WTC11 (cell line): ENCODE measurements at regions not wholly inside any gene's neighbourhood (a gene's known extent, or its start where the extent isn't known, plus 50 kb on each side); places are given as distances from the start of the nearest gene placed in this dataset.
A peak's percentile ranks its signal among the peaks of the same experiment; 100 is the strongest.
"Not testable (repeated sequence)": the region's sequence is repeated elsewhere in the genome, so short reads cannot be mapped to it uniquely, and the experiment has no call there.

Experiments
- ATAC-seq: fragments of 200-7000 bp; cut with Tn5 transposase; 2 replicates; pipeline ENCODE4 v1.10.0; 2021; ENCODE audit warnings: mild to moderate bottlenecking, moderate library complexity
- CTCF ChIA-PET: fragments of 300-600 bp; sonication (Branson Sonifier 250); formaldehyde crosslinking; loops from one replicate; lab custom pipeline; 2021; ENCODE audit warnings: antibody characterized with exemption; lab: Charles Lee
- POLR2A ChIA-PET: fragments of 350-600 bp; sonication (Branson Sonifier 250); formaldehyde crosslinking; loops from one replicate; lab custom pipeline; 2021; ENCODE audit warnings: antibody characterized with exemption; lab: Charles Lee
- DNase-seq: peaks from one replicate; pipeline ENCODE4 v3.0.0; 2021; ENCODE audit warnings: low spot score
- H3K27ac Mint-ChIP-seq: 2 replicates; pipeline ENCODE4 v1.8.0; 2021; ENCODE audit warnings: mixed read lengths
- H3K27me3 Mint-ChIP-seq: 2 replicates; pipeline ENCODE4 v1.8.0; 2021; ENCODE audit warnings: low read depth, mild to moderate bottlenecking, moderate library complexity, mixed read lengths
- H3K36me3 Mint-ChIP-seq: 2 replicates; pipeline ENCODE4 v1.8.0; 2021; ENCODE audit warnings: mixed read lengths
- H3K4me1 Mint-ChIP-seq: 2 replicates; pipeline ENCODE4 v1.8.0; 2022; ENCODE audit warnings: mixed read lengths
- H3K4me3 Mint-ChIP-seq: 2 replicates; pipeline ENCODE4 v1.8.0; 2021; ENCODE audit warnings: mild to moderate bottlenecking, moderate library complexity, mixed read lengths
- H3K9me3 Mint-ChIP-seq: 2 replicates; pipeline ENCODE4 v1.8.0; 2021; ENCODE audit warnings: mixed read lengths

- H3K27ac Mint-ChIP-seq, H3K9me3 Mint-ChIP-seq, H3K4me1 Mint-ChIP-seq, ATAC-seq, POLR2A ChIA-PET, H3K36me3 Mint-ChIP-seq, DNase-seq, CTCF ChIA-PET, H3K4me3 Mint-ChIP-seq, H3K27me3 Mint-ChIP-seq: not testable (repeated sequence)
Observed at GRCh38 chr1:146400173-146401121, 171.6 kb upstream of the NOTCH2NLA start.

GRCh38 chr1:146399225-146399624 is 170.4 kb upstream of the NOTCH2NLA start:
- H3K4me3 Mint-ChIP-seq, H3K36me3 Mint-ChIP-seq, H3K27ac Mint-ChIP-seq, DNase-seq, POLR2A ChIA-PET, H3K4me1 Mint-ChIP-seq, ATAC-seq, H3K9me3 Mint-ChIP-seq, CTCF ChIA-PET, H3K27me3 Mint-ChIP-seq: not testable (repeated sequence)

- H3K36me3 Mint-ChIP-seq, ATAC-seq, DNase-seq, CTCF ChIA-PET, H3K27me3 Mint-ChIP-seq, H3K4me1 Mint-ChIP-seq, H3K27ac Mint-ChIP-seq, H3K4me3 Mint-ChIP-seq, H3K9me3 Mint-ChIP-seq, POLR2A ChIA-PET: not testable (repeated sequence)
Observed at GRCh38 chr1:146396801-146397200, 168.0 kb upstream of the NOTCH2NLA start.

GRCh38 chr1:146396242-146396641 is 167.4 kb upstream of the NOTCH2NLA start:
- H3K36me3 Mint-ChIP-seq, H3K27me3 Mint-ChIP-seq, ATAC-seq, H3K27ac Mint-ChIP-seq, H3K9me3 Mint-ChIP-seq, DNase-seq, CTCF ChIA-PET, H3K4me3 Mint-ChIP-seq, POLR2A ChIA-PET, H3K4me1 Mint-ChIP-seq: not testable (repeated sequence)

- H3K4me1 Mint-ChIP-seq, ATAC-seq, H3K27me3 Mint-ChIP-seq, H3K36me3 Mint-ChIP-seq, H3K9me3 Mint-ChIP-seq, CTCF ChIA-PET, POLR2A ChIA-PET, H3K4me3 Mint-ChIP-seq, H3K27ac Mint-ChIP-seq, DNase-seq: not testable (repeated sequence)
Observed at GRCh38 chr1:146393796-146394195, 165.0 kb upstream of the NOTCH2NLA start.

GRCh38 chr1:146393154-146393553 is 164.3 kb upstream of the NOTCH2NLA start:
- H3K27ac Mint-ChIP-seq, DNase-seq, H3K9me3 Mint-ChIP-seq, H3K27me3 Mint-ChIP-seq, H3K4me1 Mint-ChIP-seq, ATAC-seq, H3K36me3 Mint-ChIP-seq, CTCF ChIA-PET, POLR2A ChIA-PET, H3K4me3 Mint-ChIP-seq: not testable (repeated sequence)

GRCh38 chr1:146389178-146389577 is 160.4 kb upstream of the NOTCH2NLA start:
- DNase-seq, H3K27ac Mint-ChIP-seq, ATAC-seq, POLR2A ChIA-PET, CTCF ChIA-PET, H3K4me3 Mint-ChIP-seq, H3K36me3 Mint-ChIP-seq, H3K27me3 Mint-ChIP-seq, H3K9me3 Mint-ChIP-seq: not testable (repeated sequence)
- peaks cover 12% of the 10 kb centered on the region for H3K4me1 Mint-ChIP-seq

- CTCF ChIA-PET, result interaction anchor here (1.0 kb wide), 1 partner anchor 11 kb away, joined by 4 read pairs; no protein-coding TSS in a partner anchor
- DNase-seq, H3K9me3 Mint-ChIP-seq, H3K36me3 Mint-ChIP-seq, ATAC-seq, H3K27me3 Mint-ChIP-seq: not testable (repeated sequence)
- H3K4me3 Mint-ChIP-seq, result peak overlapping the region; percentile 86
- POLR2A ChIA-PET, result interaction anchor here (0.7 to 1.1 kb wide), 3 partner anchors 11 to 1876 kb away, joined by 3 to 32 read pairs (median 5); no protein-coding TSS in a partner anchor
- peaks cover 12% of the 10 kb centered on the region for H3K4me1 Mint-ChIP-seq
- H3K27ac Mint-ChIP-seq, result peak overlapping the region; percentile 100
Observed at GRCh38 chr1:146387750-146388469, 159.1 kb upstream of the NOTCH2NLA start.
